Stimulated activated memory B cell treated with anti-CD40 and anti-IgM and Interleukin-4, amounts not matched to agents 10 μg/mL and 1 μg/mL and 100 μg/mL, for 72 hours (primary cell): ENCODE measurements at regions not wholly inside any gene's neighbourhood (a gene's known extent, or its start where the extent isn't known, plus 50 kb on each side); places are given as distances from the start of the nearest gene placed in this dataset.
A peak's percentile ranks its signal among the peaks of the same experiment; 100 is the strongest.
"Not testable (repeated sequence)": the region's sequence is repeated elsewhere in the genome, so short reads cannot be mapped to it uniquely, and the experiment has no call there.

ENCODE experiments used
- ATAC-seq: fragments of 150-1000 bp; cut with Tn5 transposase; 2 replicates; pipeline ENCODE4 v1.10.0; 2021
- H3K27ac Mint-ChIP-seq: one replicate; pipeline ENCODE4 v1.8.0; 2022; ENCODE audit warnings: mild to moderate bottlenecking, mixed read lengths
- H3K27me3 Mint-ChIP-seq: one replicate; pipeline ENCODE4 v1.8.0; 2022; ENCODE audit warnings: mixed read lengths
- H3K36me3 Mint-ChIP-seq: one replicate; pipeline ENCODE4 v1.8.0; 2022; ENCODE audit warnings: mixed read lengths
- H3K4me1 Mint-ChIP-seq: one replicate; pipeline ENCODE4 v1.8.0; 2022; ENCODE audit warnings: mixed read lengths
- H3K4me3 Mint-ChIP-seq: one replicate; pipeline ENCODE4 v1.8.0; 2022; ENCODE audit warnings: mild to moderate bottlenecking, moderate library complexity, mixed read lengths
- H3K9me3 Mint-ChIP-seq: one replicate; pipeline ENCODE4 v1.8.0; 2022; ENCODE audit warnings: mixed read lengths

GRCh38 chr17:26881195-26881594, 412.7 kb upstream of the WSB1 start:
- not testable (repeated sequence) for H3K9me3 Mint-ChIP-seq, H3K36me3 Mint-ChIP-seq

GRCh38 chr17:26882097-26882761, 411.7 kb upstream of the WSB1 start:
- ATAC-seq = peak; percentile 81
- not testable (repeated sequence) for H3K4me3 Mint-ChIP-seq, H3K36me3 Mint-ChIP-seq

More at GRCh38 chr17:26881195-26881594, 412.7 kb upstream of the WSB1 start:
- not testable (repeated sequence) for H3K4me1 Mint-ChIP-seq, H3K4me3 Mint-ChIP-seq, H3K27ac Mint-ChIP-seq, H3K27me3 Mint-ChIP-seq
- ATAC-seq = peak; percentile 13

DNA sequence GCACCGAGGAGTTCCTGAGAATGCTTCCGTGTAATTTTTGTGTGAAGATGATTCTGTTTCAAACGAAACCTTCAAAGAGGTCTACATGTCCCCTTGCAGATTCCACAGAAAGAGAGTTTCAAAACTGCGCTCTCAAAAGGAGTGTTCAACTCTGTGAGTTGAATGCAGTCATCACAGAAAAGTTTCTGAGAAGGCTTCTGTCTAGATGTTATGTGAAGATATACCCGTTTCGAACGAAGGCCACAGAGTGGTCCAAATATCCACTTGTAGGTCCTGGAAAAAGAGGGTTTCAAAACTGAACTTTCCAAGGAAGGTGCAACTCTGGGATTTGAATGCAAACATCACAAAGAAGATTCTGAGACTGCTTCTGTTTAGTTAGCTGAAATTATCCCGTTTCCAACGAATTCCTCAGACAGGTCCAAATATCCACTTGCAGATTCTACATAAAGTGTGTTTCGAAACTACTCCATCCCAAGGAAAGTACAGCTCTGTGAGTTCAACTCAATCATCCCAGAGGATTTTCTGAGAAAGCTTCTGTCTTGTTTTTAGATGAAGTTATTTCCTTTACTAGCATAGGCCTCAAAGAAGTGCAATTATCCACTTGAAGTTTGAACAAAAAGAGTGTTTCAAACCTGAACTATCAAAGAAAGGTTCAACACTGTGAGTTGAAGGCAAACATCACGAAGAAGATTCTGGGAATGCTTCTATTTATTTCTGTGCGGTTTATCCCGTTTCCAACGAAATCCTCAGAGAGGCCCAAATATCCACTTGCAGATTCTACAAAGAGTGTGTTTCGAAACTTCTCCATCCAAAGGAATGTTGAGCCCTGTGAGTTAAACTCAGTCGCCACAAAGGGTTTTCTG, 409.8 kb upstream of the WSB1 start:
- not testable (repeated sequence) for H3K36me3 Mint-ChIP-seq, H3K4me1 Mint-ChIP-seq, H3K27ac Mint-ChIP-seq, H3K4me3 Mint-ChIP-seq, H3K9me3 Mint-ChIP-seq, H3K27me3 Mint-ChIP-seq
- ATAC-seq = peak; percentile 46

More at GRCh38 chr17:26882097-26882761, 411.7 kb upstream of the WSB1 start:
- not testable (repeated sequence) for H3K4me1 Mint-ChIP-seq, H3K27me3 Mint-ChIP-seq, H3K27ac Mint-ChIP-seq, H3K9me3 Mint-ChIP-seq

- not testable (repeated sequence) for H3K36me3 Mint-ChIP-seq, H3K27ac Mint-ChIP-seq, H3K4me1 Mint-ChIP-seq, H3K27me3 Mint-ChIP-seq, H3K9me3 Mint-ChIP-seq, H3K4me3 Mint-ChIP-seq
- peak; percentile 22 for ATAC-seq
Measured at GRCh38 chr17:26884741-26885059, 409.2 kb upstream of the WSB1 start.

DNA sequence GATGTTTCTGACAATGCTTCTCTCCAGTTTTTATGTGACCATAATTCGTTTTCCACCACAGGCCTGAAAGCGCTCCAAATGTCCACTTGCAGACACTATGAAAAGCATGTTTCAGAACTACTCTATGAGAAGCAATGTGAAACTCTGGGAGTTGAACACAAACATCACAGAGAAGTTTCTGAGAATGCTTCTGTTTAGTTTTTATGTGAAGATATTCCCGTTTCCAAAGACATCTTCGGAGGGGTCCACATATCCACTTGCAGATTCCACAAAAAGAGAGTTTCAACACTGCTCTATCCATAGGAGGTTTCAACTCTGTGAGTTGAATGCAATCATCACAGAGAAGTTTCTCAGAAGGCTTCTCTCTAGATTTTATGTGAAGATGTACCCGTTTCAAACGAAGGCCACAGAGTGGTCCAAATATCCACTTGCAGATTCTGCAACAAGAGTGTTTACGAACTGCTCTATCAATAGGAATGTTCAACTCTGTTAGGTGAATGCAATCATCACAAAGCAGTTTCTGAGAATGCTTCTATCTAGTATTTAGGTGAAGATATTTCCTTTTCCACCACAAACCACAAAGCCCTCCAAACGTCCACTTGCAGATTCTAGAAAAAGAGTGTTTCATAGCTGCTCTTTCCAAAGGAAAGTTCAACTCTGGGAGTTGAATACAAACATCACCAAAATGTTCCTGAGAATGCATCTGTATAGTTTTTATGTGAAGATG, 408.5 kb upstream of the WSB1 start:
- H3K27ac Mint-ChIP-seq, H3K4me1 Mint-ChIP-seq, H3K27me3 Mint-ChIP-seq, H3K4me3 Mint-ChIP-seq, H3K9me3 Mint-ChIP-seq, H3K36me3 Mint-ChIP-seq: not testable (repeated sequence)
- ATAC-seq = peak; percentile 61
